ENCODE measurements at regions not wholly inside any gene's neighbourhood (a gene's known extent, or its start where the extent isn't known, plus 50 kb on each side); places are given as distances from the start of the nearest gene placed in this dataset.

DNA sequence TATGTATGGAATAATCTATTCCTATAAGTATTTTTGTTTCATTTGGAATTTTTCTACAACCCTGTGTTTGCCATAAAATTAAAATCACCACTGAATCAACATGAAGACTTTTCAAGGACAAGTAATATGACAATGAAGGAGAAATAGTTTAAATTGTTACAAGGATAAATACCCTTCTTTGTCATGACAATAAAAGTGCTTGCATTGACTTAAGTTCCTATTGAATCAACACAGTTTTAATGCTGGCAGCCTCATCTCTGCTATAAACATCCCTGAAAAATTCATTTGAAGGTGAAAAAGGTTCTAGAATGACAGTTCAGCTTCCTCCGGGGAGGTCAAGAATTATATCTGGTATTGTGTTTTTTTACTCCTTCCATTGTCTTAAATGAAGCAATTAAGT lies 1105.1 kb upstream of the CDH9 start:
- TF ChIP-seq, protein P1, sequence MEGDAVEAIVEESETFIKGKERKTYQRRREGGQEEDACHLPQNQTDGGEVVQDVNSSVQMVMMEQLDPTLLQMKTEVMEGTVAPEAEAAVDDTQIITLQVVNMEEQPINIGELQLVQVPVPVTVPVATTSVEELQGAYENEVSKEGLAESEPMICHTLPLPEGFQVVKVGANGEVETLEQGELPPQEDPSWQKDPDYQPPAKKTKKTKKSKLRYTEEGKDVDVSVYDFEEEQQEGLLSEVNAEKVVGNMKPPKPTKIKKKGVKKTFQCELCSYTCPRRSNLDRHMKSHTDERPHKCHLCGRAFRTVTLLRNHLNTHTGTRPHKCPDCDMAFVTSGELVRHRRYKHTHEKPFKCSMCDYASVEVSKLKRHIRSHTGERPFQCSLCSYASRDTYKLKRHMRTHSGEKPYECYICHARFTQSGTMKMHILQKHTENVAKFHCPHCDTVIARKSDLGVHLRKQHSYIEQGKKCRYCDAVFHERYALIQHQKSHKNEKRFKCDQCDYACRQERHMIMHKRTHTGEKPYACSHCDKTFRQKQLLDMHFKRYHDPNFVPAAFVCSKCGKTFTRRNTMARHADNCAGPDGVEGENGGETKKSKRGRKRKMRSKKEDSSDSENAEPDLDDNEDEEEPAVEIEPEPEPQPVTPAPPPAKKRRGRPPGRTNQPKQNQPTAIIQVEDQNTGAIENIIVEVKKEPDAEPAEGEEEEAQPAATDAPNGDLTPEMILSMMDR (conservative IDR thresholded peaks at IDR 0.05; ENCODE audit: low read length): no peak
- no peak for TF ChIP-seq EZH2phosphoT487 (IDR thresholded peaks at IDR 0.05; ENCODE audit: borderline replicate concordance, low read depth, low read length)

Data from OCI-LY7 (cell line).